ENCODE measurements at regions not wholly inside any gene's neighbourhood (a gene's known extent, or its start where the extent isn't known, plus 50 kb on each side); places are given as distances from the start of the nearest gene placed in this dataset.

DNA sequence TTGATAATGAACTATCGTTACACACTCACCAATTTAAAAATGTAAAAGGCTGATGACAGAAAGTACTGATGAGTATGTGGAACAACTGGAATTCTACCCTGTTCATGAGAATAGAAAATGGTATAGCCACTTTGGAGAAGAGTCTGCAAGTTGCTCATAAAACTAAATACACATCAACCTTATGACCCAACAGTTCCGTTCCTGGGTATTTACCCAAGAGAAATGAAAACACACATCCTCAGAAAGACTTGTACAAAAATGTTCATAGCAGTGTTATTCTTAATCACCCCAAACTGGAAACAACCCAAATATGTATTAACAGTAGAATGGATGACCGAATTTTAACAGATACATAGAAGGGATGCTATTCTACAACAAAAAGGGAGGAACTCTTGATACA lies 145.7 kb upstream of the LRFN2 start:
- TF ChIP-seq, protein P1, sequence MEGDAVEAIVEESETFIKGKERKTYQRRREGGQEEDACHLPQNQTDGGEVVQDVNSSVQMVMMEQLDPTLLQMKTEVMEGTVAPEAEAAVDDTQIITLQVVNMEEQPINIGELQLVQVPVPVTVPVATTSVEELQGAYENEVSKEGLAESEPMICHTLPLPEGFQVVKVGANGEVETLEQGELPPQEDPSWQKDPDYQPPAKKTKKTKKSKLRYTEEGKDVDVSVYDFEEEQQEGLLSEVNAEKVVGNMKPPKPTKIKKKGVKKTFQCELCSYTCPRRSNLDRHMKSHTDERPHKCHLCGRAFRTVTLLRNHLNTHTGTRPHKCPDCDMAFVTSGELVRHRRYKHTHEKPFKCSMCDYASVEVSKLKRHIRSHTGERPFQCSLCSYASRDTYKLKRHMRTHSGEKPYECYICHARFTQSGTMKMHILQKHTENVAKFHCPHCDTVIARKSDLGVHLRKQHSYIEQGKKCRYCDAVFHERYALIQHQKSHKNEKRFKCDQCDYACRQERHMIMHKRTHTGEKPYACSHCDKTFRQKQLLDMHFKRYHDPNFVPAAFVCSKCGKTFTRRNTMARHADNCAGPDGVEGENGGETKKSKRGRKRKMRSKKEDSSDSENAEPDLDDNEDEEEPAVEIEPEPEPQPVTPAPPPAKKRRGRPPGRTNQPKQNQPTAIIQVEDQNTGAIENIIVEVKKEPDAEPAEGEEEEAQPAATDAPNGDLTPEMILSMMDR (conservative IDR thresholded peaks at IDR 0.05 in 1 of 2, IDR thresholded peaks at IDR 0.05 in 1 of 2; ENCODE audit: low read depth in 1 of 2, low read length in 2 of 2) = no peak
- no peak for TF ChIP-seq EZH2 (IDR thresholded peaks at IDR 0.05; ENCODE audit: low read length, missing control alignments)
- H3K79me2 ChIP-seq (ENCODE audit: control insufficient read depth, insufficient read depth, low read length) = no peaks in the 10 kb centered on the region
- H3K9me3 ChIP-seq (ENCODE audit: control insufficient read depth, insufficient read depth, low read depth, low read length) = no peaks in the 10 kb centered on the region
- H3K36me3 ChIP-seq (ENCODE audit: control insufficient read depth, insufficient read depth, low read length) = no peaks in the 10 kb centered on the region
- no peak overlapping the region for H3K9ac ChIP-seq (ENCODE audit: insufficient read depth, low read length)
- no peak for DNase-seq (ENCODE audit: low read depth in 2 of 2)
- H3K4me2 ChIP-seq (ENCODE audit: extremely low read depth, insufficient read depth, low read length) = no peak overlapping the region
- no peaks in the 10 kb centered on the region for H4K20me1 ChIP-seq (ENCODE audit: control insufficient read depth, extremely low read depth, insufficient read depth, low read length)
- H3K4me1 ChIP-seq (ENCODE audit: control insufficient read depth, extremely low read depth, insufficient read depth, low read length) = no peaks in the 10 kb centered on the region
- H2AFZ ChIP-seq (ENCODE audit: low read length) = no peak overlapping the region
- H3K4me3 ChIP-seq (replicated peaks in 1 of 4; ENCODE audit: control extremely low read depth in 1 of 4, insufficient read depth in 1 of 4, low read depth in 3 of 4, low read length in 4 of 4) = no peak overlapping the region
- H3K27ac ChIP-seq (ENCODE audit: insufficient read depth, low read length) = no peak overlapping the region
- no peaks in the 10 kb centered on the region for H3K27me3 ChIP-seq (ENCODE audit: control insufficient read depth, insufficient read depth, low read length)

DNA sequence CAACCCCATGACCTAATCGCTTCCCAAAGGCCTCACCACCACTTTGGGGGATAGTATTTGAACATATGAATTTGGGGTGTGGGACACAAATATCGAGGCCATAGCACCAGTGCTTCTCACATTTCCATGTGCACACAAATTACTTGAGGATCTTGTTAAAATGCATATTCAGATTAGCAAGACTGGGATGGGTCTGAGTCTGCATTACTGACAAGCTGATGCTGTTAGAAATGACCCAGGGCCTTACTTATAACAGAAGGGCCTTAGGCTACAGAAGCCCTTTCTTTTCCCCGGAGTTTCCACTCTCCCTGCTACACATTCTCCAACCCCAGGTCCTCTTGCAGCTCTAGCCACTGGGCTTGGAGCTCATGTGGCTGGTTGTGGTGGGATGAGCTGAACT lies 141.5 kb upstream of the LRFN2 start:
- Histone ChIP-seq H3K4me1 (ENCODE audit: control insufficient read depth, extremely low read depth, insufficient read depth, low read length) (no peaks in the 10 kb centered on the region), H3K4me2 (ENCODE audit: extremely low read depth, insufficient read depth, low read length) (no peak overlapping the region), H3K4me3 (replicated peaks in 1 of 4; ENCODE audit: control extremely low read depth in 1 of 4, insufficient read depth in 1 of 4, low read depth in 3 of 4, low read length in 4 of 4) (no peak overlapping the region), H2AFZ (ENCODE audit: low read length) (no peak overlapping the region), H4K20me1 (ENCODE audit: control insufficient read depth, extremely low read depth, insufficient read depth, low read length) (no peaks in the 10 kb centered on the region), H3K9me3 (ENCODE audit: control insufficient read depth, insufficient read depth, low read depth, low read length) (no peaks in the 10 kb centered on the region), H3K79me2 (ENCODE audit: control insufficient read depth, insufficient read depth, low read length) (no peaks in the 10 kb centered on the region), H3K27me3 (ENCODE audit: control insufficient read depth, insufficient read depth, low read length) (no peaks in the 10 kb centered on the region), H3K9ac (ENCODE audit: insufficient read depth, low read length) (no peak overlapping the region), H3K36me3 (ENCODE audit: control insufficient read depth, insufficient read depth, low read length) (no peaks in the 10 kb centered on the region), H3K27ac (ENCODE audit: insufficient read depth, low read length) (no peak overlapping the region)
- no peak for DNase-seq (ENCODE audit: low read depth in 2 of 2)
- TF ChIP-seq, protein P1 (conservative IDR thresholded peaks at IDR 0.05 in 1 of 2, IDR thresholded peaks at IDR 0.05 in 1 of 2; ENCODE audit: low read depth in 1 of 2, low read length in 2 of 2) = no peak
- no peak for TF ChIP-seq EZH2 (IDR thresholded peaks at IDR 0.05; ENCODE audit: low read length, missing control alignments)

DNA sequence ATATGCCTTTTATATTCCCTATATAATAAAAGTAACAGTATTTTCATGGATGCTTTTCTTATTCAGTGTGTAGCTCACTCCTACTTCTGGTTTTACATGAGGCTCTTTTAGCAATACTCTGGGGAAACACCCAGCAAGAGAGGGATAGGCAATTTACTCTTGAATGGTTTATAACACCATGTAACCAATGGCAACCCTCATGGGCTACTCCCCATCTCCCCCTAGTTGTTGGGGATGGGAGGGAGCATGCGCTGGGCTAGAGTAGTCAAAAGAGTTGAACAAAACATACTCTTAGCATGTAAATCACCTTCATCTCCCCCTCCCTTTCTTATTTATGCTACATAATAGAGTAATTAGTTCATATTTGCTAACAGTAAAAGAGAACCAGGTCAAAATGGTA lies 140.1 kb upstream of the LRFN2 start:
- Histone ChIP-seq H3K9me3 (ENCODE audit: control insufficient read depth, insufficient read depth, low read depth, low read length) (no peaks in the 10 kb centered on the region), H4K20me1 (ENCODE audit: control insufficient read depth, extremely low read depth, insufficient read depth, low read length) (no peaks in the 10 kb centered on the region), H3K27me3 (ENCODE audit: control insufficient read depth, insufficient read depth, low read length) (no peaks in the 10 kb centered on the region), H3K4me3 (replicated peaks in 1 of 4; ENCODE audit: control extremely low read depth in 1 of 4, insufficient read depth in 1 of 4, low read depth in 3 of 4, low read length in 4 of 4) (no peak overlapping the region), H3K9ac (ENCODE audit: insufficient read depth, low read length) (no peak overlapping the region), H2AFZ (ENCODE audit: low read length) (no peak overlapping the region), H3K4me2 (ENCODE audit: extremely low read depth, insufficient read depth, low read length) (no peak overlapping the region), H3K79me2 (ENCODE audit: control insufficient read depth, insufficient read depth, low read length) (no peaks in the 10 kb centered on the region), H3K36me3 (ENCODE audit: control insufficient read depth, insufficient read depth, low read length) (no peaks in the 10 kb centered on the region), H3K4me1 (ENCODE audit: control insufficient read depth, extremely low read depth, insufficient read depth, low read length) (no peaks in the 10 kb centered on the region), H3K27ac (ENCODE audit: insufficient read depth, low read length) (no peak overlapping the region)
- TF ChIP-seq EZH2 (IDR thresholded peaks at IDR 0.05; ENCODE audit: low read length, missing control alignments) = no peak
- TF ChIP-seq, protein P1 (conservative IDR thresholded peaks at IDR 0.05 in 1 of 2, IDR thresholded peaks at IDR 0.05 in 1 of 2; ENCODE audit: low read depth in 1 of 2, low read length in 2 of 2) = no peak
- no peak for DNase-seq (ENCODE audit: low read depth in 2 of 2)

All from fibroblast of lung (primary cell).